ENCODE measurements at regions not wholly inside any gene's neighbourhood (a gene's known extent, or its start where the extent isn't known, plus 50 kb on each side); places are given as distances from the start of the nearest gene placed in this dataset.

DNA sequence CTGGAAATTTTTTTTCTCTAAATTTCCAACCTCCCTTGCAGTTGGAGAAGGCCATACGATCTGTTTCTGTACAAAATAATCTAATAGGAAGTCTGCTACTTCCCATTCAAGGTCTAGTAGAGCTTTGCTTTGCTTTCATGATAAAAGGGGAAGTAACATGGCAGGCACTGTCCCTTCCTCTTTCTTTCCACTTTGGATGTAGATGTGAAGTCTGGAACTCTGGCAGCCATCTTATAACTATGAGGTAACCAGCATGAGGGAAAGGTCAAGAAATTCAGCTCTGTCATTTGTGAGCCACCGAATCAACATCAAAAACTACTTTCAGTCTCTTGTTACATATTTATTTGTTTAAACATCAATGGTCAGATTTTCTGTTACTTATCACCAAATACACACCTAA, 156.3 kb downstream of the MTHFS start:
- FAIRE-seq = no peak
- intact Hi-C loops (cut with micrococcal nuclease) (no loop called here), dilution Hi-C loops (cut with MboI; ENCODE audit: extremely low pct_ligation_motif_present, low sequenced_read_pairs) (no loop called here)
- Histone ChIP-seq H3K27ac (ENCODE audit: insufficient read depth, low read depth, low read length) (no peak overlapping the region), H3K9me3 (replicated peaks; ENCODE audit: control insufficient read depth, insufficient read depth, low read length) (no peaks in the 10 kb centered on the region), H3K27me3 (ENCODE audit: control insufficient read depth in 2 of 2, insufficient read depth in 2 of 2, low read length in 2 of 2) (no peaks in the 10 kb centered on the region), H3K4me3 (replicated peaks in 1 of 3; ENCODE audit: insufficient read depth in 1 of 3, low read depth in 1 of 3, low read length in 3 of 3) (no peak overlapping the region), H3K4me1 (ENCODE audit: control insufficient read depth, extremely low read depth, insufficient read depth, low read length) (no peaks in the 10 kb centered on the region), H3K9ac (replicated peaks; ENCODE audit: extremely low read depth, insufficient read depth, low read length) (no peak overlapping the region), H3K4me2 (ENCODE audit: insufficient read depth, low read length) (no peak overlapping the region), H2AFZ (ENCODE audit: low read depth, low read length) (no peak overlapping the region), H3K79me2 (ENCODE audit: control insufficient read depth, insufficient read depth, low read length) (no peaks in the 10 kb centered on the region), H3K9me1 (replicated peaks; ENCODE audit: control insufficient read depth, extremely low read depth, insufficient read depth, low read length) (no peaks in the 10 kb centered on the region), H3K36me3 (ENCODE audit: control insufficient read depth in 2 of 2, extremely low read depth in 1 of 2, insufficient read depth in 2 of 2, low read length in 2 of 2) (no peaks in the 10 kb centered on the region), H4K20me1 (replicated peaks; ENCODE audit: control insufficient read depth, extremely low read depth, insufficient read depth, low read length) (no peaks in the 10 kb centered on the region)
- BruUV-seq (replicated peaks) = no TSS peak
- ChIA-PET CTCF (no interaction called here), POLR2A (no interaction called here)
- no peak for DNase-seq (ENCODE audit: low read depth, low spot score)
- TF ChIP-seq EZH2 (IDR thresholded peaks at IDR 0.05; ENCODE audit: borderline replicate concordance, low read depth, low read length, severe bottlenecking) (no peak), POLR2AphosphoS5 (IDR thresholded peaks at IDR 0.05; ENCODE audit: insufficient read depth, low read depth, low read length) (no peak), GATA2 (IDR thresholded peaks at IDR 0.05; ENCODE audit: insufficient read depth, insufficient read length, low read depth, low read length) (no peak), POLR2A (IDR thresholded peaks at IDR 0.05; ENCODE audit: low read depth, low read length) (no peak), MYC (IDR thresholded peaks at IDR 0.05; ENCODE audit: low read depth, low read length) (no peak), JUN (IDR thresholded peaks at IDR 0.05; ENCODE audit: borderline replicate concordance, insufficient read depth, insufficient read length, low read depth) (no peak), FOS (IDR thresholded peaks at IDR 0.05; ENCODE audit: borderline replicate concordance, insufficient read depth, low read length) (no peak)
- TF ChIP-seq, protein P1, sequence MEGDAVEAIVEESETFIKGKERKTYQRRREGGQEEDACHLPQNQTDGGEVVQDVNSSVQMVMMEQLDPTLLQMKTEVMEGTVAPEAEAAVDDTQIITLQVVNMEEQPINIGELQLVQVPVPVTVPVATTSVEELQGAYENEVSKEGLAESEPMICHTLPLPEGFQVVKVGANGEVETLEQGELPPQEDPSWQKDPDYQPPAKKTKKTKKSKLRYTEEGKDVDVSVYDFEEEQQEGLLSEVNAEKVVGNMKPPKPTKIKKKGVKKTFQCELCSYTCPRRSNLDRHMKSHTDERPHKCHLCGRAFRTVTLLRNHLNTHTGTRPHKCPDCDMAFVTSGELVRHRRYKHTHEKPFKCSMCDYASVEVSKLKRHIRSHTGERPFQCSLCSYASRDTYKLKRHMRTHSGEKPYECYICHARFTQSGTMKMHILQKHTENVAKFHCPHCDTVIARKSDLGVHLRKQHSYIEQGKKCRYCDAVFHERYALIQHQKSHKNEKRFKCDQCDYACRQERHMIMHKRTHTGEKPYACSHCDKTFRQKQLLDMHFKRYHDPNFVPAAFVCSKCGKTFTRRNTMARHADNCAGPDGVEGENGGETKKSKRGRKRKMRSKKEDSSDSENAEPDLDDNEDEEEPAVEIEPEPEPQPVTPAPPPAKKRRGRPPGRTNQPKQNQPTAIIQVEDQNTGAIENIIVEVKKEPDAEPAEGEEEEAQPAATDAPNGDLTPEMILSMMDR (IDR thresholded peaks at IDR 0.05; ENCODE audit: extremely low read depth in 1 of 2, insufficient read depth in 1 of 2, low read depth in 1 of 2, low read length in 2 of 2) = no peak
- TF ChIP-seq, protein P2, sequence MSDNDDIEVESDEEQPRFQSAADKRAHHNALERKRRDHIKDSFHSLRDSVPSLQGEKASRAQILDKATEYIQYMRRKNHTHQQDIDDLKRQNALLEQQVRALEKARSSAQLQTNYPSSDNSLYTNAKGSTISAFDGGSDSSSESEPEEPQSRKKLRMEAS (IDR thresholded peaks at IDR 0.05; ENCODE audit: insufficient read depth, insufficient read length) = no peak

Data from endothelial cell of umbilical vein (primary cell).